ENCODE measurements at regions not wholly inside any gene's neighbourhood (a gene's known extent, or its start where the extent isn't known, plus 50 kb on each side); places are given as distances from the start of the nearest gene placed in this dataset.
"Not testable (repeated sequence)": the region's sequence is repeated elsewhere in the genome, so short reads cannot be mapped to it uniquely, and the experiment has no call there.

GRCh38 chr6:146943664-146944063, 260.6 kb upstream of the STXBP5 start:
- DNase-seq, result no peak

- DNase-seq, result no peak
Measured at GRCh38 chr6:146944077-146944476, 260.1 kb upstream of the STXBP5 start.

- no peak for DNase-seq
Measured at GRCh38 chr6:146944809-146945208, 259.4 kb upstream of the STXBP5 start.

GRCh38 chr6:146946559-146946958, 257.7 kb upstream of the STXBP5 start:
- DNase-seq, result no peak

GRCh38 chr6:146948790-146949342, 255.4 kb upstream of the STXBP5 start:
- DNase-seq, result no peak

GRCh38 chr6:146949425-146949824, 254.8 kb upstream of the STXBP5 start:
- no peak for DNase-seq

- no peak for DNase-seq
Measured at GRCh38 chr6:146950351-146950835, 253.8 kb upstream of the STXBP5 start.

GRCh38 chr6:146955570-146955969, 248.6 kb upstream of the STXBP5 start:
- no peak for DNase-seq

GRCh38 chr6:146957181-146958093, 246.8 kb upstream of the STXBP5 start:
- DNase-seq, result no peak

GRCh38 chr6:146961831-146962230, 242.4 kb upstream of the STXBP5 start:
- DNase-seq, result no peak

- DNase-seq, result no peak
Measured at GRCh38 chr6:146962329-146962728, 241.9 kb upstream of the STXBP5 start.

GRCh38 chr6:146965110-146965689, 239.0 kb upstream of the STXBP5 start:
- no peak for DNase-seq

GRCh38 chr6:146968041-146968760, 236.0 kb upstream of the STXBP5 start:
- no peak for DNase-seq

- DNase-seq, result no peak
Measured at GRCh38 chr6:146972546-146972945, 231.7 kb upstream of the STXBP5 start.

- DNase-seq, result no peak
Measured at GRCh38 chr6:146974351-146974750, 229.9 kb upstream of the STXBP5 start.

GRCh38 chr6:146975093-146975492, 229.1 kb upstream of the STXBP5 start:
- DNase-seq, result no peak

- DNase-seq, result no peak
Measured at GRCh38 chr6:146980900-146981329, 223.3 kb upstream of the STXBP5 start.

GRCh38 chr6:146981981-146982380, 222.2 kb upstream of the STXBP5 start:
- no peak for DNase-seq

- DNase-seq, result no peak
Measured at GRCh38 chr6:146984251-146984924, 219.8 kb upstream of the STXBP5 start.

- DNase-seq, result no peak
Measured at GRCh38 chr6:146985111-146985510, 219.1 kb upstream of the STXBP5 start.

- no peak for DNase-seq
Measured at GRCh38 chr6:146985966-146986365, 218.3 kb upstream of the STXBP5 start.

- not testable (repeated sequence) for DNase-seq
Measured at GRCh38 chr6:146987938-146988337, 216.3 kb upstream of the STXBP5 start.

- no peak for DNase-seq
Measured at GRCh38 chr6:146989860-146990259, 214.4 kb upstream of the STXBP5 start.
